Endothelial cell (in vitro differentiated cells): ENCODE measurements at regions not wholly inside any gene's neighbourhood (a gene's known extent, or its start where the extent isn't known, plus 50 kb on each side); places are given as distances from the start of the nearest gene placed in this dataset.
"Not testable (repeated sequence)": the region's sequence is repeated elsewhere in the genome, so short reads cannot be mapped to it uniquely, and the experiment has no call there.

ENCODE experiments used
- DNase-seq: peaks from one replicate; pipeline ENCODE4 v3.0.0; 2021; ENCODE audit warnings: low spot score
- H3K27ac Mint-ChIP-seq: one replicate; pipeline ENCODE4 v1.8.0; 2021; ENCODE audit warnings: mixed read lengths, inconsistent platforms; ENCODE audit not compliant: unreplicated experiment
- H3K27me3 Mint-ChIP-seq: one replicate; pipeline ENCODE4 v1.8.0; 2021; ENCODE audit warnings: mild to moderate bottlenecking, moderate library complexity, mixed read lengths, inconsistent platforms; ENCODE audit not compliant: unreplicated experiment
- H3K36me3 Mint-ChIP-seq: one replicate; pipeline ENCODE4 v1.8.0; 2021; ENCODE audit warnings: mild to moderate bottlenecking, low read depth, mixed read lengths, inconsistent platforms; ENCODE audit not compliant: unreplicated experiment
- H3K4me1 Mint-ChIP-seq: one replicate; pipeline ENCODE4 v1.8.0; 2021; ENCODE audit warnings: mild to moderate bottlenecking, mixed read lengths, inconsistent platforms; ENCODE audit not compliant: unreplicated experiment
- H3K4me3 Mint-ChIP-seq: one replicate; pipeline ENCODE4 v1.8.0; 2021; ENCODE audit warnings: mild to moderate bottlenecking, mixed read lengths, inconsistent platforms; ENCODE audit not compliant: unreplicated experiment
- H3K9me3 Mint-ChIP-seq: one replicate; pipeline ENCODE4 v1.8.0; 2021; ENCODE audit warnings: mixed read lengths, inconsistent platforms; ENCODE audit not compliant: unreplicated experiment
- CTCF ChIP-seq: fragments of 200-600 bp; sonication (generic); IDR thresholded peaks from one replicate; pipeline ENCODE4 v1.5.0; 2021; ENCODE audit warnings: antibody characterized with exemption; ENCODE audit not compliant: unreplicated experiment

GRCh38 chr6:106745824-106746582, 116.6 kb downstream of the QRSL1 start:
- no peak for DNase-seq
- Mint-ChIP-seq H3K27me3 (no peaks in the 10 kb centered on the region), H3K36me3 (peaks cover 4% of the 10 kb centered on the region), H3K4me1 (no peaks in the 10 kb centered on the region), H3K4me3 (no peak overlapping the region), H3K9me3 (no peaks in the 10 kb centered on the region), H3K27ac (no peak overlapping the region)
- TF ChIP-seq CTCF, result no peak

- Mint-ChIP-seq H3K4me1 (no peaks in the 10 kb centered on the region), H3K27ac (no peak overlapping the region), H3K9me3 (no peaks in the 10 kb centered on the region), H3K36me3 (peaks cover 4% of the 10 kb centered on the region), H3K27me3 (no peaks in the 10 kb centered on the region), H3K4me3 (no peak overlapping the region)
- DNase-seq, result no peak
- no peak for TF ChIP-seq CTCF
Measured at GRCh38 chr6:106745197-106745770, 115.9 kb downstream of the QRSL1 start.

DNA sequence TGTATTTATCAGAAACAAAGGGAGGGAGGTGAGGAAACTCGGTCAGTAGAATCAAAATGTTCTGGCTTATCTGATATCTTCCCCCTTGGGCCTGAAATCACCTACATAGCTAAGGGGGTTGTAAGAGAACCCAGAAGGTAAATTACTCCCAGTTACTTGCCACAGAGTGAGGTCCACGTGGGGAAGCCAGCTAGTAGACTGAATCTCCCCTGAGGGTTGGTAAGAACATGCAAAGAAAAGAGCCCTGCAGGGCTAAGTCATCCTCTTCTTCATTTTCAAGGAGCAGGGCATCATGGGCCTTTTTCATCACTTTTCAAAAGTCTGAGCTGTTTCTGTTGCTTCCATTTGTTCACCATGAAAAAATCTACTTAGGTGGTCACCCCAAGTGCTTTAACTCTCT, 115.4 kb downstream of the QRSL1 start:
- DNase-seq, result no peak
- TF ChIP-seq CTCF, result no peak
- no peak overlapping the region for H3K27ac Mint-ChIP-seq
- no peaks in the 10 kb centered on the region for H3K27me3 Mint-ChIP-seq
- peaks cover 4% of the 10 kb centered on the region for H3K36me3 Mint-ChIP-seq
- H3K9me3 Mint-ChIP-seq, result no peaks in the 10 kb centered on the region
- H3K4me1 Mint-ChIP-seq, result no peaks in the 10 kb centered on the region
- H3K4me3 Mint-ChIP-seq, result no peak overlapping the region

DNA sequence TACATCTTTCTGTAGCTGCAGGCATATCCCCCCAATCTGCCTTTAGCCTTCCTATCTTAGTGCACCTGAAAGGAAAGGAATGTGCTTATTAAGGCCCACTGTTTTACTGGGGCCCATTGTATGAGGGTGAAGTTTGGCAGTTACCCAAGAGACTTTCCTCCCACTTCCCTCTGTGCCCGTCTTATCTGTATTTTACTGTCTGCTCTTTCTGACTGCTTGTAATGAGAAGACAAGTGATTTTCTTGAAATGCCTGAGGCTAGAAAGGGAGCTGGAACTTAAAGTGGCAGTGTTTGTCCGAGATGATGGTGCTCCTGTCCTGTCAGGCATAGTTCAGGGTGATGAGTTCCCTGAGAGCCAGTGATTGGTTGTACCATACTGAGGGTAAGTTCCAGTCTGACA, 114.7 kb downstream of the QRSL1 start:
- DNase-seq, H3K4me1 Mint-ChIP-seq, H3K4me3 Mint-ChIP-seq, H3K36me3 Mint-ChIP-seq, H3K27ac Mint-ChIP-seq, H3K9me3 Mint-ChIP-seq, H3K27me3 Mint-ChIP-seq: not testable (repeated sequence)

GRCh38 chr6:106743612-106744011, 114.2 kb downstream of the QRSL1 start:
- Mint-ChIP-seq H3K4me1 (no peaks in the 10 kb centered on the region), H3K27ac (no peak overlapping the region), H3K4me3 (no peak overlapping the region), H3K27me3 (no peaks in the 10 kb centered on the region), H3K36me3 (peaks cover 4% of the 10 kb centered on the region), H3K9me3 (no peaks in the 10 kb centered on the region)
- no peak for DNase-seq
- TF ChIP-seq CTCF, result no peak
